PC-3 (cell line): ENCODE measurements at regions not wholly inside any gene's neighbourhood (a gene's known extent, or its start where the extent isn't known, plus 50 kb on each side); places are given as distances from the start of the nearest gene placed in this dataset.

ENCODE experiments used
- EZH2 ChIP-seq: fragments of 300-600 bp; sonication (generic); IDR thresholded peaks from one replicate; pipeline ENCODE4 v1.6.1; 2017; ENCODE audit warnings: antibody characterized with exemption, mild to moderate bottlenecking, low read length; ENCODE audit not compliant: unreplicated experiment
- TF ChIP-seq, protein P1 (sequence below): fragments of 300-600 bp; sonication (generic); conservative IDR thresholded peaks from 2 replicates; pipeline ENCODE4 v1.5.1; 2017; ENCODE audit warnings: antibody characterized with exemption, low read depth, mild to moderate bottlenecking, low read length

DNA sequence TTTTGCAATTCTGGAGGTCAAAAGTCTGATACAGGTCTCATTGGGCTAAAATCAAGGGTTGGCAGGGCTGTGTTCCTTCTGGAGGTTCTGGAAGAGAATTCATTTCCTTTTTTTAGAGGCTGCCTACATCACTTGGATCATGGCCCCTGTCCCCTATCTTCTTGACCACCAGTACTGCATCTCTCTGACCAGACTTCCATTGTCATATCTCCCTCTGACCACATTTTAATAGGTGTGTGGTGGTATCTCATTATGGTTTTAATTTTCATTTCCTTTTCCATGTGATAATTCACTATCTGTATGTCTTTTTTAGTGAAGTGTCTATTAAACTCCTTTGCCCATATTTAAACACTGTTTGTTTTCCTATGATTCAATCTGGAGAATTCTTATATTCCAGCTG, 215.2 kb upstream of the OTX2 start:
- TF ChIP-seq, protein P1, sequence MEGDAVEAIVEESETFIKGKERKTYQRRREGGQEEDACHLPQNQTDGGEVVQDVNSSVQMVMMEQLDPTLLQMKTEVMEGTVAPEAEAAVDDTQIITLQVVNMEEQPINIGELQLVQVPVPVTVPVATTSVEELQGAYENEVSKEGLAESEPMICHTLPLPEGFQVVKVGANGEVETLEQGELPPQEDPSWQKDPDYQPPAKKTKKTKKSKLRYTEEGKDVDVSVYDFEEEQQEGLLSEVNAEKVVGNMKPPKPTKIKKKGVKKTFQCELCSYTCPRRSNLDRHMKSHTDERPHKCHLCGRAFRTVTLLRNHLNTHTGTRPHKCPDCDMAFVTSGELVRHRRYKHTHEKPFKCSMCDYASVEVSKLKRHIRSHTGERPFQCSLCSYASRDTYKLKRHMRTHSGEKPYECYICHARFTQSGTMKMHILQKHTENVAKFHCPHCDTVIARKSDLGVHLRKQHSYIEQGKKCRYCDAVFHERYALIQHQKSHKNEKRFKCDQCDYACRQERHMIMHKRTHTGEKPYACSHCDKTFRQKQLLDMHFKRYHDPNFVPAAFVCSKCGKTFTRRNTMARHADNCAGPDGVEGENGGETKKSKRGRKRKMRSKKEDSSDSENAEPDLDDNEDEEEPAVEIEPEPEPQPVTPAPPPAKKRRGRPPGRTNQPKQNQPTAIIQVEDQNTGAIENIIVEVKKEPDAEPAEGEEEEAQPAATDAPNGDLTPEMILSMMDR, result no peak
- no peak for TF ChIP-seq EZH2
